OCI-LY7 (cell line): ENCODE measurements at regions not wholly inside any gene's neighbourhood (a gene's known extent, or its start where the extent isn't known, plus 50 kb on each side); places are given as distances from the start of the nearest gene placed in this dataset.
"Not testable (repeated sequence)": the region's sequence is repeated elsewhere in the genome, so short reads cannot be mapped to it uniquely, and the experiment has no call there.

Experiments used
- BruUV-seq: library from RNA; stranded (reverse); fragments of 400-500 nt; replicated peaks from 2 replicates; lab custom pipeline; 2021; lab: Mats Ljungman, UMichigan
- CTCF ChIA-PET: fragments of 300-600 bp; sonication (Branson Sonifier 250); formaldehyde crosslinking; loops from one replicate; lab custom pipeline; 2022; ENCODE audit warnings: antibody characterized with exemption; ENCODE audit not compliant: unreplicated experiment; lab: Charles Lee
- POLR2A ChIA-PET: fragments of 300-600 bp; sonication (Branson Sonifier 250); formaldehyde crosslinking; loops from one replicate; lab custom pipeline; 2022; ENCODE audit warnings: antibody characterized with exemption; lab: Charles Lee
- DNase-seq: peaks from one replicate; pipeline ENCODE4 v3.0.0-alpha.2; 2015; ENCODE audit warnings: low spot score
- H2AFZ ChIP-seq: fragments of 200-600 bp; sonication (generic), shearing (Covaris generic); 2 replicates; pipeline ENCODE4 v1.6.1; 2014; ENCODE audit warnings: mild to moderate bottlenecking, antibody characterized with exemption, low read length, moderate library complexity
- H3K27ac ChIP-seq: fragments of 200-600 bp; sonication (generic); 2 replicates; pipeline ENCODE4 v1.5.1; 2014; ENCODE audit warnings: mixed run types, low read depth, mild to moderate bottlenecking, moderate library complexity, low read length, inconsistent platforms; ENCODE audit not compliant: poor library complexity, severe bottlenecking
- H3K36me3 ChIP-seq: fragments of 200-600 bp; sonication (generic); 2 replicates; pipeline ENCODE4 v1.6.1; 2014; ENCODE audit warnings: mild to moderate bottlenecking, antibody characterized with exemption, low read length, moderate library complexity, mixed read lengths; ENCODE audit not compliant: insufficient read depth
- H3K4me1 ChIP-seq: fragments of 200-600 bp; sonication (generic); 2 replicates; pipeline ENCODE4 v1.5.1; 2014; ENCODE audit warnings: mild to moderate bottlenecking, low read length; ENCODE audit not compliant: insufficient read depth, poor library complexity, severe bottlenecking
- H3K4me2 ChIP-seq: fragments of 200-600 bp; sonication (generic); 2 replicates; pipeline ENCODE4 v1.6.1; 2014; ENCODE audit warnings: mild to moderate bottlenecking, low read length
- H3K4me3 ChIP-seq: fragments of 200-600 bp; sonication (generic); 2 replicates; pipeline ENCODE4 v1.5.1; 2014; ENCODE audit warnings: mild to moderate bottlenecking, low read depth, low read length; ENCODE audit not compliant: poor library complexity, severe bottlenecking
- H3K79me2 ChIP-seq: fragments of 200-600 bp; sonication (generic); 2 replicates; pipeline ENCODE4 v1.6.1; 2016; ENCODE audit warnings: low read depth, mild to moderate bottlenecking, low read length, moderate library complexity, mixed read lengths; ENCODE audit not compliant: insufficient read depth
- H3K9me2 ChIP-seq: fragments of 200-600 bp; sonication (generic); 2 replicates; pipeline ENCODE4 v1.6.1; 2016; ENCODE audit warnings: mild to moderate bottlenecking, low read length, mixed read lengths; ENCODE audit not compliant: insufficient read depth
- H3K9me3 ChIP-seq: fragments of 200-600 bp; sonication (generic); 2 replicates; pipeline ENCODE4 v1.6.1; 2014; ENCODE audit warnings: mild to moderate bottlenecking, mixed run types, low read length, mixed read lengths
- H4K20me1 ChIP-seq: fragments of 200-600 bp; sonication (generic); 2 replicates; pipeline ENCODE4 v1.6.1; 2014; ENCODE audit warnings: mild to moderate bottlenecking, antibody characterized with exemption, low read length, moderate library complexity, mixed read lengths; ENCODE audit not compliant: insufficient read depth
- CTCF ChIP-seq: fragments of 200-600 bp; sonication (generic); conservative IDR thresholded peaks from 2 replicates; pipeline ENCODE4 v1.5.1; 2014; ENCODE audit warnings: mild to moderate bottlenecking, antibody characterized with exemption, low read length, moderate library complexity, mixed read lengths
- EZH2phosphoT487 ChIP-seq: fragments of 200-600 bp; sonication (generic); IDR thresholded peaks from 2 replicates; pipeline ENCODE4 v1.6.1; 2018; ENCODE audit warnings: low read depth, borderline replicate concordance, mild to moderate bottlenecking, mixed run types, antibody characterized with exemption, low read length, moderate library complexity, mixed read lengths
- intact Hi-C: fragments of 100-400 bp; cut with micrococcal nuclease; formaldehyde crosslinking; loops from one replicate; pipeline ENCODE4 v1.10.0; 2022; ENCODE audit not compliant: unreplicated experiment

- no peaks in the 10 kb centered on the region for H3K36me3 ChIP-seq
- H2AFZ ChIP-seq = no peak overlapping the region
- intact Hi-C loops = loop anchor here (10.0 kb wide), 1 partner anchor 478 kb away; no protein-coding TSS in a partner anchor
- H3K4me3 ChIP-seq = no peak overlapping the region
- no peak for TF ChIP-seq CTCF
- POLR2A ChIA-PET = no interaction called here
- H3K79me2 ChIP-seq = no peaks in the 10 kb centered on the region
- no peak overlapping the region for H3K4me2 ChIP-seq
- DNase-seq = no peak
- no peaks in the 10 kb centered on the region for H3K9me2 ChIP-seq
- H4K20me1 ChIP-seq = no peaks in the 10 kb centered on the region
- no peaks in the 10 kb centered on the region for H3K9me3 ChIP-seq
- CTCF ChIA-PET = no interaction called here
- no peak overlapping the region for H3K27ac ChIP-seq
- no TSS peak for BruUV-seq
- no peaks in the 10 kb centered on the region for H3K4me1 ChIP-seq
Measured at GRCh38 chr10:129063212-129063611, 403.8 kb upstream of the MGMT start.

- no peaks in the 10 kb centered on the region for H3K9me3 ChIP-seq
- no peak overlapping the region for H3K27ac ChIP-seq
- TF ChIP-seq CTCF (no peak), EZH2phosphoT487 (no peak)
- intact Hi-C loops = loop anchor here (10.0 kb wide), 1 partner anchor 479 kb away; no protein-coding TSS in a partner anchor
- no peaks in the 10 kb centered on the region for H3K79me2 ChIP-seq
- CTCF ChIA-PET = no interaction called here
- BruUV-seq = no TSS peak
- H3K4me3 ChIP-seq = no peak overlapping the region
- H3K4me2 ChIP-seq = no peak overlapping the region
- no peaks in the 10 kb centered on the region for H3K9me2 ChIP-seq
- H3K4me1 ChIP-seq = no peaks in the 10 kb centered on the region
- POLR2A ChIA-PET = no interaction called here
- H3K36me3 ChIP-seq = no peaks in the 10 kb centered on the region
- no peak for DNase-seq
- H2AFZ ChIP-seq = no peak overlapping the region
- no peaks in the 10 kb centered on the region for H4K20me1 ChIP-seq
Measured at GRCh38 chr10:129063877-129064276, 403.2 kb upstream of the MGMT start.

- H3K27ac ChIP-seq, CTCF ChIA-PET, H3K36me3 ChIP-seq, H3K9me2 ChIP-seq, H3K4me1 ChIP-seq, POLR2A ChIA-PET, H3K9me3 ChIP-seq, H3K4me3 ChIP-seq, BruUV-seq, H3K79me2 ChIP-seq, DNase-seq, H4K20me1 ChIP-seq, H3K4me2 ChIP-seq, H2AFZ ChIP-seq: not testable (repeated sequence)
- intact Hi-C loops = loop anchor here (10.0 kb wide), 1 partner anchor 482 kb away; no protein-coding TSS in a partner anchor
Measured at GRCh38 chr10:129066529-129066928, 400.5 kb upstream of the MGMT start.

GRCh38 chr10:129071411-129071810 lies 395.6 kb upstream of the MGMT start:
- intact Hi-C loops, H3K79me2 ChIP-seq, H2AFZ ChIP-seq, CTCF ChIA-PET, H4K20me1 ChIP-seq, H3K4me2 ChIP-seq, H3K27ac ChIP-seq, H3K4me3 ChIP-seq, H3K9me3 ChIP-seq, DNase-seq, POLR2A ChIA-PET, H3K4me1 ChIP-seq, H3K36me3 ChIP-seq, H3K9me2 ChIP-seq, BruUV-seq: not testable (repeated sequence)
